RCC 7860 (cell line): ENCODE measurements at regions not wholly inside any gene's neighbourhood (a gene's known extent, or its start where the extent isn't known, plus 50 kb on each side); places are given as distances from the start of the nearest gene placed in this dataset.
"Not testable (repeated sequence)": the region's sequence is repeated elsewhere in the genome, so short reads cannot be mapped to it uniquely, and the experiment has no call there.

Experiments used
- DNase-seq: peaks from one replicate; pipeline ENCODE4 v3.0.0-alpha.2; 2015; ENCODE audit warnings: low spot score
- FAIRE-seq: peaks from 2 replicates; lab custom pipeline; 2012; peaks lifted over from hg19 to GRCh38; lab: Jason Lieb, UNC

DNA sequence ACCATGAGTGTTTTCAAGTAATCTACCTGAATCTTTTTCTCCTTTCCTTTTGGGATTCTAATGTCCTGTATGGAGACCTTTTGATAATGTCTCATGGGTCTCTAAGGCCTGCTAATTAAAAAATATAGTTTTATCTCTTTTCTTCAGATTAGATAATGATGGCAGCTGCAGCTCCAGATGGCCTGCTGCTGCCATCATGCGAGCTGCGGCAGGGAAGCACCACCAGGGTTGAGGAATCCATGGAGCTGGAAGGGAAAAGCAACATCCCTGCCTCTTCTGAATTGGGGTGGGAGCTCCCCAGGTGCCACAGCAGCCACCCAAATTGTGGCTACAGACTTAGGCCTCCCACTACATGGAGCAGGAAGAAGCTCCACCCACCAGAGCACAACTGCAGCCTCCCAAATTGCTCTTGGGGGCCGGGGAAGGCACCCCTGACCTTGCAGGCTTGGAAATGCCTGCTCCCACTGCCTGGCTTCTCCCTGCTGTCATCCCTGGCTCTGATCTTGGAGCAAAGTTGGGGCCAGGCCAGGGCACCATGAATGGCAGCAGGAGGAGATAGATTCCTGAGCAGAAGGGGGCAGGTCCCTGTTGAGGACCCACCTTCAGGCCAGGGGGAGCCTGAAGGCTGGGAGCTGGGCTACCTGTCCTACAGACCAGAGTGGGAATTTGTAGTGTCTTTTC, 189.6 kb upstream of the MAN1A1 start:
- FAIRE-seq (no peak), DNase-seq (no peak)

DNA sequence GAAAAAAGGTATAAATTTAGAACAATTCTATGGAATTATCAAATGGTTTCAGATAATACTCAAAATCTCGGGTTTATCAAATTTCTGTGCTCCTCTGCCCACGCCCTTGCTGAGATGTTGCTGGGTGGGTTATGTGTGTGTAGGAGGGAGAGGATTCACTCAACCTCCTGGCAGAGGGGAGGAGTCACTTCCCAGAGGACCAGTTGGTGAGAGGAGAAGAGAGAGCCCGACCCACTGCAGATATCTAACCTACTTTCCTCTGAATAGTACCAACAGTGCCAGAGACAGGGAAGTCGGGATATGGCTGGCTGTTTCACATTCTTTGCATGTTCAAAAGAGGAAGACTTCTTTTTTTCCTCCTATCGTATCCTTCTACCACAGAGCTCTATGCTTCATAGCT, 187.1 kb upstream of the MAN1A1 start:
- DNase-seq (no peak), FAIRE-seq (no peak)

DNA sequence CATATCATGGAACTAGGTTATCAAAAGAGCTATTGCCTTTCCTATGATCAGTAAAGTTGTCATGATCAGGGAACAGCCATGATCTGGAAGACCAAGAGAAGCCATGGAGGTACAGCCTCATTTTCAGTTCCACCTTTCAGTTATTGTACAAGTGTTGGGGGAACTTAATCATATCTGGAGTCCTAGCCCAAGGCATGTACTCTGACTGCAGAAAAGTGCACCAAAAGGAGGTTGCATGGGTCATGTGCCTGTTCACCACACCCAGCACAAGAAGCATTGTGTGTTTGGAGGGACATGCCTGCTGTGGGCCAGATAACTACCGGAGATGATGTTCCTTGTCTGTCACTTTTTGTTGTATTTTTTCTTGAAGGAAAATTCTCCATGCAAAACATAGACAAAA, 185.8 kb upstream of the MAN1A1 start:
- no peak for DNase-seq
- no peak for FAIRE-seq

DNA sequence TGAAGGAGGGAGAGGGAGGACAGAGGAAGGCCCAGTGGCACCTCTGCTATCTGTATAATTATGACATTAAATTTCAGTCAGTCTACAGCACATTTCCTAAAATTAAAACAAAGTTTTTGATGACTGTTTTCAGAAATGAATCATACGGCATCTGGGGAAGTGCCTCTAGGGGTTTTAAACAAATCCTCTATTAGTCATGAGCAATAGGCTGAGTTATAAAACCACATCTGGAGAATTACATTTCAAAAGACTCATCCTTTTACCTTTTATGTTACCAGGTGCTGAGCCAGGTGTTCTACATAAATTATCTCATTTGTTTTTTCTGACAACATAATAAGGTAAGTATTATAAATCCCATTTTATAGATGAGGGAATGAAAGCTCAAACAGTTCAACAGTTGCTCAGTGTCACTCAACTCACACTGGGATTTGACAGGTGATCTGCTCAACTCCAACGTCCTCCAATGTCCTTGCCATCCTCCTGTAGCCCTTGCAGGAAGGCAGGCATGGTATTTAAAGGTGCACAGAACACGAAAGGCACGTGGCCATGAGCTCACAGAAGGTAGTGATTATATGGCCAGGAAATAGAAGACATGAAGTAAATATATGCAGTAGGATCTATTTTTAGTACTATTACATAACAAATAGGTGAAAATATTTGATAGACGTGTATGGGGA, 184.2 kb upstream of the MAN1A1 start:
- FAIRE-seq = no peak
- no peak for DNase-seq

DNA sequence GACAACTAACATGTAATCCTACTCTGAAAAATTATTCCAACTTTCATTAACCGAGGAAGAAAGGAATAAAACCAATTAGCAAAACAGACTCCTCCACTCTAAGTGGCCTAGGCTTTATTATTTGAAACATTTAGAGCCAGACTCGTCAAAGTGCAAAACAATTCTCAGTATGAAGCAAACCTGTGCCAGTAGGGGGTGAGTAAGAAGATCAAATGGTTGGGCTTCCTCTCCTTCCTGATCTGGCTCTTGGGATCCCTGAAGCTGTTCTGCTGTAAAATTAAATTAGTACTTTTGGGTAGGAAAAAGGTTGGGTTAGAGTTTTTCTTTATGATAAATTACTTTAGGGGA, 177.6 kb upstream of the MAN1A1 start:
- no peak for DNase-seq

DNA sequence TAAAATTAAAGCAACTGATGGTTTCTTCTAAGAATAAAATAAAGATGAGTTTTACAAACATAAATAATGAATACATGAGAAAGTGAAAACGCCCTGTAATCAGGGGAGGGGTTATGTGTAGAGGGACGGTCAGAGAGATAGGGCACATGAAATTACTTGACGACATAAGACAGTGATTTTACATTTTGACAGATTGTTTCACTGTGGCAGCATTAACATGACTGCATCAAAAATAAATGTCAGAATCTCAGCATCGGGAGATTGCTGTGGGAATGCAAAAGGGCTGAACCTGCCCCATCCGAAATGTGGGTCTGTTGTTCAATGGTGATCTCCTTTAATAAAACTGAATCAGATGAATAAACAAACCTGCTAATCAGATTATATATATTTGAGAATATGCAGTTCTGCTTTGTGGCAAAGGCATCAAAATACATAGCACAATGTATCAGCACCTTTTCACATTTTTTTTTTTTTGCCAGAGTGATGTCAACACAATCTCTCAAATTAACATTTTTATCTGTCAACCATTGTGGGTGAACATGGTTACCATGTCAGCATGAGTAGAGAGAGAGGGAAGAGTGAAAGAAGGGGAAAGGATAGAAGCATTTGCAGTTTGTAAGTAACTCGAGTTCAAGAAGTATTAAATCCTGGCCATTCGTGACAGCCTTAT, 177.1 kb upstream of the MAN1A1 start:
- no peak for DNase-seq
- FAIRE-seq = no peak

More for the DNA sequence above, 177.6 kb upstream of the MAN1A1 start:
- FAIRE-seq = no peak

DNA sequence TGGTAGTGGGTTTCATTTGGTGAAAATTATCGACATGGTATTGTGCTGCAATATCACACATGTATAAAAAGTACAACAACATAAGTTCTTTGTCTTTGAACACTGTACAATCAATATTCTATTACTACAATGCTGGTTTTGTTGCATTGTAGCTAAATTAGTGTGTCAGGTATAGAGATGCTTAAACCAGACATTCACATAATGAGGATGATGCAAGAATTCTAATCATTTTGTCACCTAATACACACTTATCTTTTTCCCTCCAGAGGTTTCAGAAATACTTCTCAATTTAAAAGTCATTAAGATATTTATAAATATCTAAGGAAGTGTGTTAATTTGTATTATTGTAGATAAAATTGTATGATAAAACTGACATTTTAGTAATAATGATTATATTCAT, 174.8 kb upstream of the MAN1A1 start:
- FAIRE-seq = no peak
- no peak for DNase-seq

DNA sequence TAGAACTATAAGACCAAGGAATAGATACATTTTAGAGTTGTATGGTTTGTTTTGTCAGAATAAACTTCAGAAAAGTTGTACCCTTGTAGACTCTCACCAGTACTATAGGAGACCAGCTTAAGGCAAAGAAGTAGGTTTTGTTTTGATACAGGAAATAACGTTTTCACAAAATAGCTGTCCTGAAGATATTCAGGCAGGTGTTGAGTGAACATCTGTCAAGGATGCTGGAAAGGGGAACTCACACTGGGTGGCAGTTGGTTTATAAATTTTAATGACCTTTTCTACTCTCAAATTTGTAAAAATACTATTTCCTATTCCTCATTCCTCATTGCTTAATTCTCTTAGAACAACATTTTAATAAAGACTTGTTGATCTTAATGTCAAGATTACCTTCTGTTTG, 174.0 kb upstream of the MAN1A1 start:
- no peak for FAIRE-seq
- DNase-seq = no peak

DNA sequence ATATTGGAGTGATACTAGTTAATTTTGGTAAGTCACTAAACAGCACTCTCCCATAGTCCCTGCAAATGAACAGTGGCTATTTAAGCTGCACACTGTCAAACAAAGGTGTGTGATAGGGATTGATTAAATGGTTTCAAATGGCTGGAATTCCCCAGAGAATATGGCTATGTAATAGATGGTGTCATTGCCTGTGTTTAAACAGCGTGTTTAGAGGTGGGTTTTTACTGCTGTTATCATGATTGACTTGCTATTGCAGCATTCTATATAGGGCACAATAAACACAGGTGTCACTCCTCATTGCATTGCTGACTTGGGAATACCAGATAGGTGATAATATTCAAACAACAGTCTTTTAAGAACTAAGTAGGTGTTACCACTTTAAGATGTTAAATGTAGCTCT, 171.7 kb upstream of the MAN1A1 start:
- FAIRE-seq (no peak), DNase-seq (no peak)

DNA sequence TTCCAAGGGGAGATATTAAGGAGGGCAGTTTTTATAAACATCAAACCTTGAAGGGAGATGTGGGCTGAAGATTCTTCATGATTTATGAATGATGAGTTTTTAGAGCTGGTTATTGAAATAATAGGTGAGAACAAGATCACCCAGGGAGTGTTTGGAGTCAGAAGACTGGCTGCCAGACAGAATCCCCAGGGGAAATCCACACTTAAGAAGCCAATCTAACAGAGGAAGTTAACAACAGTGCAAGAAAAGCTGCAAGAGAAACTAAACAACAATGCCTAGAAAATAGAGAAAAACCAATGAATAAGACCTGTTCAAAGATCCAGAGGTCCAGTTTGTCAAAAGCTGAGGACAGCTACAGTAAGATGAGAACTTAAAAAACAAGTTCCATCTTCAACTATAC, 167.9 kb upstream of the MAN1A1 start:
- DNase-seq = no peak
- no peak for FAIRE-seq

DNA sequence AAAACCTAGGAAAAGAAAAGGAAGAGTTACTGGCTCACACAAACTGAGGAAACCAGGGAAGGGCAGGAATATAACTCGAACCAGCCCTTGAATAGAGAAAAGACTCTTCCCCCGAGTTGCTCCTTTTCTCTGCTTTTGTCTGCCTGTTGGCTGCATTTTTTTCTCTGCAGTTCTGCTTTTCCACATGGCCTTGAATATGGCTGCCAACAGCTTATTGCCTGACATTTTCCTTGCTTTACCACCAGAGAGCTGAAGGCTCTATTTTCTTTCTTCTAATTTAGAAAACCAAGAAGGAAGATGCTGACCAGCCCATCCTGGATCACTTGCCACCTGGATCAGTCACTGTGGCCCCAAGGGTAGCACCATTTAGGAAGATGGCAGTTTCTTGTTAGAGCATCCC, 164.8 kb upstream of the MAN1A1 start:
- FAIRE-seq = no peak

DNA sequence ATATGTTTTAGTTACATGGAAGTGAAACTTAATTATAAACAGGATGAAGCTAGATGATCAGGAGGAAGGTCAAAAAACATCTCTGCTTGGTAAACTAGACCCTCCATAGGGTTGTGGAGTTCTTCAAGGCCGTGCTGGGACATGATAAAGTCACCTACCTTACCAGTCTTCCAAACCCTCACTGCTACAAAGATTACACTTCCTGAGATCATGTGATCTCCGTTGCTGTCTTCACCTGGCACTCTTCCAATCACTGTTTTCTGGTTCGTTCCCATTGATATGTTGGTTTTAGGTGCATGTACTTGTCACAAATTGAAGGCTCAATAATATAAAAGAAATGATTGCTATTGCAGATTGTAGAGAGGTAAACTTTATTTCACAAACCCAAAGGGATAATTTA, 161.5 kb upstream of the MAN1A1 start:
- FAIRE-seq = no peak
- DNase-seq = no peak

More for the DNA sequence above, 164.8 kb upstream of the MAN1A1 start:
- no peak for DNase-seq

DNA sequence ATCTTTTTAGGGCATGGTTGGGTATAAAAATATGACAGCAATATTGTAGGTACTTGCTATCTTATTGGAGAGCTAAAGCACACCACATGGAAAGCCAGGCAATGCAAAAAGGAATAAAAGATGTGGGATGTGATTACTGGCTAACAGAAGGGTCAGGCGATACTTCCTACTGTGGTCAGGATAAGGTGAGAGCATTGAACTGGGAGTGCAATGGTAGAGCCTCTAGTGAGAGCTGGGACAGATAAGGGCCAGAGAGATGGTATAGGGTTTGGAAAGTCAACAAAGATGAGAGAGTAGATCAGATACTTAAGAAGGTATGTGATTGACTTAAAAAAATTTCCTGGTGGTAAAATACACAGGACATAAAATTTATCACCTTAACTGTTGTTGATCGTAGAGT, 160.7 kb upstream of the MAN1A1 start:
- DNase-seq (no peak), FAIRE-seq (no peak)

DNA sequence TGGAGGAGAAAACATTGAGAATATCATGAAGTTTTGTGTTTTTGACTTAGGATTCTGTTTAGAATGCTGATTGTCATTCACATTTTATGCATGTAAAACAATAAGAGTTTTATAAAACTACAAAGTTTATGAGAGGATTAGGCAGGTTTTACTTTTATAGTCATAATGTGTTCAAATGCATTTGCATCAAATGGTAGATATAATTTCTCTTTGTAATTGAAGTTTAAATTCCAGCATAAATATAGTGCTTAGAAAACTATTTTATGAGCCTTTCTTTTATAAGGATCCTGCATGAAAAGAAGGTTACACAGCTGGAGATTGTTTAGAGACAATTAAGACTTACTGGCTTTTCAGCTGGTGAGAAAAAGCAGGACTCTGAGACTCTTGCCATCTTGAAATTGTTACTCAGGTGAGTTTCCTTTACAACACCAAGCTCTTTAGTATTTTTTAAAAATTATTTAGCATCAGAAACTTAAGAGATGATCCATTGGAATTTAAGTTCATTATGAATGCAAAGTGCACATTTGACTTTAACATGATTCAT, 157.1 kb upstream of the MAN1A1 start:
- no peak for DNase-seq
- no peak for FAIRE-seq

DNA sequence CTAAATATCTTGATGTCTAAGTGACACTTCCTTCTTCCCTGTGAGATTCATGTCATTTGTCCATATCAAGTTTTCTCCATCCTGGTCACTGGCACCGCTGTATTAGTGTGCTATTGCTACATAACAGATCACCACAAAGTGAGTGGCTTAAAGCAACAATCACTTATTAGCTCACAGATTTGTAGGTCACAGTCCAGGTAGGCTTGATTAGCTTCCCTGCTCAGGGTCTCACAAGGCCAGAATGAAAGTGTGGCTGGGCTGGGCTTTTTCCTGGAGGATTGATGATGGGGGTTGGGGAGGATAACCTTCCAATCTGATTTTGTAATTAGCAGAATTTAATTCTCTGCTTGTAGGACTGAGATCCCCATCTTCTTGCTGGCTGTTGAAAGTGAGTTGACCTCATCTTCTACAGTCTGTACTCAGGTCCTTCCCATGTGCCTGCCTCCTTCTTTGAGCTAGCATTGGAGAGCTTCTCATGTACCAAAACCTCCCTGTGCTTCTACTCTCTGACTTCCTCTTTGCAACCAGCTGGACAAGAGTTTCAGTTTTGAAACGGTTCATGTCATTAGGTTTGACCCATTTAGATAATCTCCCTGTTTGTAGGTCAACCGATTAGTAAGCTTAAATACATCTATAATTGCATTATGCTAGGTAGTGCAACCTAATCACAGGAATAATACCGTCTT, 152.4 kb upstream of the MAN1A1 start:
- FAIRE-seq = no peak
- DNase-seq = no peak

DNA sequence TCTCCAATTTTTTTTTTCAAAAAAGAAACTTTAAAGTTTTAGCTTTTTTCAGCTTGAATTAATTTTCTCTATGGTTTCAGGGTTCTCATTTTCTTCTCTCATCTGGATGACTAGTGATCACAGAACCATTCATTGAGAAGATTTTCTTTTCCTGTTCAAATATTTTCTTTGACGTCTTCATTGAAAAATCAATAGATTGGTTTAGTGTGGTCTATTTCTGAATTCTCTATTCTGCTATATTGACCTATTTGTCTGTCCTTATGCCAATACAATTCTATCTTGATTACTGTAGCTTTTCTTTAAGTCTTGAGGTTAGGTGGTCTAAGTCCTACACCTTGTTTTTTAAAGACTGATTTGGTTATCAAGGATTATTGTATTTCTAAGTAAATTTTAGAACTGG, 150.2 kb upstream of the MAN1A1 start:
- no peak for DNase-seq
- FAIRE-seq = no peak

DNA sequence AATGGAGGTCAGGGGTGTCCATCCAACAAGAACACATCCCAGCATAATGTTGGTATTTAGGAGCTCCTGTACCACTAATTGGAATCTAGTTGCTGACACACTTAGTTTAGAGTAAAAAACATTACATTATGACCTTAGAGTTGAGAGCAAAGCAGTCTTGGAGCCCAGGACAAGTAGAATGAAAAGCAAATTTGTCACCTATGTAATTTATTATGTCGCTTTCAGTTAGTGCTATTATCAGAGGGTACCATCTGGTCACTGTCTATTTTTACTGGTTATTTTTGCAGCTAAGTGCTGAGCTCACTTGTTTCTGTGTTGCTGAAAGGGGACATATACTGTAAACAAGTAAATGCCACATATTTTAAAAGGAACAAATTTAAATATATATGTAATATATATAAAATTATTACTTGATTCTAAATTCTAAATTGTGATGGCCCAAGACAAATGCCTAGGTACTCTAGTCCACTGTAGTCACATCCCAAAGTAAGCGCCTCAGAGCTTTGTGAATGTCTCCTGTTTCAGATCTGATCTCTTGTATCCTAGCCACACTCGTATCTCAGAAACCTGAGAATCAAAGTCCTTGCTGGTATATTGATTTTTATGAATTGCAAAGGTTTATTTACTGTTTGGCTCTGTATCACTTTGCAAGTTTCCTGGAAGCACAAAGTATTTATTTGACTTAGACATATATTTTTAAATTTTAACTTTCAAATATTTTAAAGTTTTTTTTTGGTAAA, 148.6 kb upstream of the MAN1A1 start:
- DNase-seq (no peak), FAIRE-seq (no peak)

DNA sequence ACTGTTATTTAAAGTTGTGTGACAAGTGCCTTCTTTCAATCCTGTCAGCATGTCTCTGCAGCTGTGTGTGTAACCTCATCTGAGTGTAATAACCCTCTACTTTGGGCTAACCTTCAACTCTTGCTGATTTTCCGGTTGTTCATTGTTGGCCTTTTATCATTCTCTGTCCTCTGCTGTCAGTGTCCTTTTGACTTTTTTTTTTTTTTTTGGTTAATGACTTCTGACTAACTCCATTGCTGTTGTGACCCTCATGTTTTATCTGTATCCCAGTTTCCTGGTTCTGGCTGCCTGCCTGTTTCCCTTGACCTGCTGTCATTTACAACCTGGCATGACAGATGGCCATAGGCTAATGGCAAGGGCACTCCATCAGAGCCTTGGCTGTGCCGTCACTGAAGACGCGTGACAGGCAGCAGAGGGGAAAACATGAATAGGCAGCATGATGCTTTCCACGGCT, 145.7 kb upstream of the MAN1A1 start:
- no peak for FAIRE-seq
- no peak for DNase-seq

DNA sequence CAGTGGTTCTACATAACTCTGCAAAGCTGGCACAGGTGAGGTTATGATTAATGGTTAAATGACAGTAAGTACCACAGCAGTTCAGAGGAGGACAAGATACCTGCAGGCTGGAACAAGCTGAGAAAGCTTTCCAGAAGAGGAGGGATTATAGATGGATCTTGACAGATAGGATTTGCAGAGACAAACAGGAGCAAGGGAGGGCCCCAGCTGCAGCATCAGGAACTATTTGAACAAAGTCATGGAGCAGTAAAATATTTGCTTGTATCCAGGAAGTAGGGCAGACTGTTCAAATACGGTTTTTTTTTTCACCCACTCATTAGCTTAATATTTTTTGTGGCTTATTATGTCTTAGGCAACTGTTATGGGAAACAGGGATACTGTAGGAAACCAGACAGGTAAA, 144.4 kb upstream of the MAN1A1 start:
- FAIRE-seq = no peak
- no peak for DNase-seq

DNA sequence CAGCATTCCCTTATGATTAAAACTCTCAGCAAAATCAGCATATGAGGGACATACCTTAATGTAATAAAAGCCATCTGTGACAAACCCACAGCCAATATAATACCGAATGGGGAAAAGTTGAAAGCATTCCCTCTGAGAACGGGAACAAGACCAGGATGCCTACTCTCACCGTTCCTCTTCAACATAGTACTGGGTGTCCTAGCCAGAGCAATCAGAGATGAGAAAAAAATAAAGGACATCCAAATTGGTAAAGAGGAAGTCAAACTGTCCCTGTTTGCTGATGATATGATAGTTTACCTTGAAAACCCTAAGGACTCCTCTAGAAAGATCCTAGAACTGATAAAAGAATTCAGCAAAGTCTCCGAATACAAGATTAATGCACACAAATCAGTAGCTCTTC, 141.6 kb upstream of the MAN1A1 start:
- not testable (repeated sequence) for FAIRE-seq, DNase-seq

DNA sequence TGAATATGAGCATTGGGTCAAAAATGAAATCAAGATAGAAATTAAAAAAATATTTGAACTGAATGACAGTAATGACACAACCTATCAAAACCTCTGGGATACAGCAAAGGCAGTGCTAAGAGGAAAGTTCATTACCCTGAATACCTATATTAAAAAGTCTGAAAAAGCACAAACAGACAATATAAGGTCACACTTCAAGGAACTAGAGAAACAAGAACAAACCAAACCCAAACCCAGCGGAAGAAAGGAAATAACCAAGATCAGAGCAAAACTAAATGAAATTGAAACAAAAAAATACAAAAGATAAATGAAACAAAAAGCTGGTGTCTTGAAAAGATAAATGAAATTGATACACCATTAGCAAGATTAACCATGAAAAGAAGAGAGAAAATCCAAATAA, 140.5 kb upstream of the MAN1A1 start:
- not testable (repeated sequence) for DNase-seq, FAIRE-seq
